Glutamatergic neuron (in vitro differentiated cells): ENCODE measurements at regions not wholly inside any gene's neighbourhood (a gene's known extent, or its start where the extent isn't known, plus 50 kb on each side); places are given as distances from the start of the nearest gene placed in this dataset.

Experiments
- DNase-seq: peaks from one replicate; pipeline ENCODE4 v3.0.0; 2022
- H3K27ac Mint-ChIP-seq: one replicate; pipeline ENCODE4 v1.8.0; 2020; ENCODE audit warnings: mild to moderate bottlenecking, mixed read lengths, inconsistent platforms; ENCODE audit not compliant: unreplicated experiment
- H3K27me3 Mint-ChIP-seq: one replicate; pipeline ENCODE4 v1.8.0; 2020; ENCODE audit warnings: mild to moderate bottlenecking, moderate library complexity, mixed read lengths, inconsistent platforms; ENCODE audit not compliant: unreplicated experiment
- H3K36me3 Mint-ChIP-seq: one replicate; pipeline ENCODE4 v1.8.0; 2020; ENCODE audit warnings: mild to moderate bottlenecking, mixed read lengths, inconsistent platforms; ENCODE audit not compliant: unreplicated experiment
- H3K4me1 Mint-ChIP-seq: one replicate; pipeline ENCODE4 v1.8.0; 2020; ENCODE audit warnings: mild to moderate bottlenecking, low read depth, mixed read lengths, inconsistent platforms; ENCODE audit not compliant: unreplicated experiment
- H3K4me3 Mint-ChIP-seq: one replicate; pipeline ENCODE4 v1.8.0; 2020; ENCODE audit warnings: mild to moderate bottlenecking, mixed read lengths, inconsistent platforms; ENCODE audit not compliant: unreplicated experiment
- H3K9me3 Mint-ChIP-seq: one replicate; pipeline ENCODE4 v1.8.0; 2020; ENCODE audit warnings: mild to moderate bottlenecking, moderate library complexity, mixed read lengths, inconsistent platforms; ENCODE audit not compliant: unreplicated experiment
- TF ChIP-seq, protein P1 (sequence below): fragments of 200-600 bp; sonication (generic); IDR thresholded peaks from one replicate; pipeline ENCODE4 v1.5.0; 2021; ENCODE audit not compliant: partially characterized antibody, unreplicated experiment

DNA sequence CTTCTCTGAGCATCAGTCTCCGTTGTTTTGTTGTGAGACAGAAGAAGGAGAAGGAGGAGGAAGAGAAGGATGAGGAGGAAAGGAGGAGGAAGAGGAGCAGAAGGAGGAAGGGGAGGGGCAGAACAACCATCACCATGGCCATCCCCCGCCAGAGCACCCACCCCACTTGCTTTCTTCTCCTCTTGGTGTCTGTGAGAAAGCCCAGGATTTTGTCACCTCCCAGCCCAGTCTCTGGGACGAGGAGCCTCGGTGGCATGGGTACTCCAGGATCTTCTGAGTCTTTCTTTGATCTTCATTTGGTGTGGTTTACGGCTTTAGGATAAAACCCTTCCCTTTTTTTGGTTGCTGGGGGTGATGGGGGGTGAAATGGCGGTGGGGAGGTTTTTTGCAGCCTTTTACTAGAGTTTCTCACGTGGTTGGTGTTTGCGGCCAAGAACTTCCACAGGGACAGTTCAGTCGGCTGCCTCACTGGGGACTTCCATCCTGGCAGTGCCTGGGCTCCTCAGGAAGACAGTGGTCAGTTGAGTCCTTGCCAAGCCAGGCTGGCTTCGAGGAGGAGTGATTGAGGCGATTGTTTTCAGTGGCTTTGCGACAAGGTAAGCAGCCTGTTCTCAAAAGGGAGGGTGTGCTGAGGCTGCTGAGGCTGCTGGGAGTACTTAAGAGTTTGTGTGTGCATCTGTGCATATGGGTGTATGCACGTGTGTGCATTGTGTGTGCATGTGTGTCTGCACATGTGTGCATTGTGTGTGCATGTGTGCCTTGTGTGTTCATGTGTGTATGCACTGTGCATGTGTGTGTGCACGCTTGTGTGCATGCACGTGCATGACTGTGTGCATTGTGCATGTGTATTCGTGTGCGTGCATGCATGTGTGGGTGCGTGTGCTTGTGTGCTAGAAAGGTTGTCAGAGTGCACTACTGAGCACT lies 567.5 kb downstream of the TBC1D22A start:
- TF ChIP-seq, protein P1, sequence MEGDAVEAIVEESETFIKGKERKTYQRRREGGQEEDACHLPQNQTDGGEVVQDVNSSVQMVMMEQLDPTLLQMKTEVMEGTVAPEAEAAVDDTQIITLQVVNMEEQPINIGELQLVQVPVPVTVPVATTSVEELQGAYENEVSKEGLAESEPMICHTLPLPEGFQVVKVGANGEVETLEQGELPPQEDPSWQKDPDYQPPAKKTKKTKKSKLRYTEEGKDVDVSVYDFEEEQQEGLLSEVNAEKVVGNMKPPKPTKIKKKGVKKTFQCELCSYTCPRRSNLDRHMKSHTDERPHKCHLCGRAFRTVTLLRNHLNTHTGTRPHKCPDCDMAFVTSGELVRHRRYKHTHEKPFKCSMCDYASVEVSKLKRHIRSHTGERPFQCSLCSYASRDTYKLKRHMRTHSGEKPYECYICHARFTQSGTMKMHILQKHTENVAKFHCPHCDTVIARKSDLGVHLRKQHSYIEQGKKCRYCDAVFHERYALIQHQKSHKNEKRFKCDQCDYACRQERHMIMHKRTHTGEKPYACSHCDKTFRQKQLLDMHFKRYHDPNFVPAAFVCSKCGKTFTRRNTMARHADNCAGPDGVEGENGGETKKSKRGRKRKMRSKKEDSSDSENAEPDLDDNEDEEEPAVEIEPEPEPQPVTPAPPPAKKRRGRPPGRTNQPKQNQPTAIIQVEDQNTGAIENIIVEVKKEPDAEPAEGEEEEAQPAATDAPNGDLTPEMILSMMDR: no peak
- Mint-ChIP-seq H3K27ac (no peak overlapping the region), H3K9me3 (peaks cover 20% of the 10 kb centered on the region), H3K27me3 (peaks cover 8% of the 10 kb centered on the region), H3K4me3 (no peak overlapping the region), H3K4me1 (no peaks in the 10 kb centered on the region), H3K36me3 (peaks cover 36% of the 10 kb centered on the region)
- no peak for DNase-seq

DNA sequence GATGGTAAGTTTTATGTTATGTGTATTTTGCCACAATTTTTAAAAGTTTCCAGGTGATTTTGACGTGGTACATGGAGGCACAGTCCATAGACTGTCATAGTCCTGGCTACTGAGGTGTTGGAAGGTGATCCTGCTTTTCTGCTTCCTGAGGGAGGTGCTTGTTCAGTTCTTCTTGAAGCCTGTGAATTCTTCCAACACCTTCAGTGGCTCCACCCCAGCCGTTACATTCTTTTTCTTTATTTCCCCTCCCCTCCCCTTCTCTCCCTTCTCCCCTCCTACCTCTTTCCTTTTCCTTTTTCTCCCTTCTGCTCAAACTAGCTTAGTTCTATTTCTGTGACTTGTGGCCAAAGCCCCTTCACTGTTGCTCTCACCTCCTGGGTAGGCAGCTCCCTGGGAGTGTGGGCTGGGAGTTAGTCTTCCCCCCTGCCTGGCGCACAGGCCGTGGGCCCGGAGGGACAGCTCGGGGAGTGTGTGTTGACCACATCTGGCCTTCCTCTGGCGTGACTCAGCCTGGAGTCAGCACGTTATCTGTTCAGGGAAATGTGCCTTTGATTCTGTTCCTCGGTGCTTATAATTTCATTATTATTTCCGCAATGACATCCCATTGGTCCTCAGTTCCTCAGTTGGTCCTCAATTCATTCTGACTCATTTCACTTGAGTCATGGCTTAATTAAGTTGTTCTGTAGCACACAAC lies 566.2 kb downstream of the TBC1D22A start:
- no peak overlapping the region for H3K4me3 Mint-ChIP-seq
- H3K36me3 Mint-ChIP-seq: peaks cover 39% of the 10 kb centered on the region
- H3K9me3 Mint-ChIP-seq: peaks cover 29% of the 10 kb centered on the region

DNA sequence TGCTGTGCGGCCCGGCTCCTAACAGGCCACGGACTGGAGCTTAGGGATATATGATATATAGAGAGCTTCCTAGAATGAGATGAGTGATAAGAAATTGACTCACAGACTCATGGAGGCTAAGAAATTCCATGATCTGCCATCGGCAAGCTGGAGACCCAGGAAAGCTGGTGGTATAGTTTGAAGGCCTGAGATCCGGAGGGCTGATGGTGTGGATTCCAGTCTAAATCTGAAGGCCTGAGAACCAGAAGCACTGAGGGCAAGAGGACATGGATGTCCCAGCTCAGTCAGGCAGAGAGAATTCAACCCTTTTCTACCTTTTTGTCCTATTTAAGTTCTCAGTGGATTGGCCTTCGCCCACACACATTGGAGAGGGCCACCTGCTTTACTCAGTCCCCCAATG lies 564.8 kb downstream of the TBC1D22A start:
- Mint-ChIP-seq H3K27ac (no peak overlapping the region), H3K4me1 (no peaks in the 10 kb centered on the region), H3K4me3 (no peak overlapping the region), H3K9me3 (peaks cover 25% of the 10 kb centered on the region), H3K36me3 (peaks cover 32% of the 10 kb centered on the region), H3K27me3 (peaks cover 6% of the 10 kb centered on the region)
- TF ChIP-seq, protein P1: no peak
- no peak for DNase-seq

More for the DNA sequence above, 566.2 kb downstream of the TBC1D22A start:
- no peaks in the 10 kb centered on the region for H3K4me1 Mint-ChIP-seq
- TF ChIP-seq, protein P1: no peak
- DNase-seq: no peak
- H3K27me3 Mint-ChIP-seq: peaks cover 8% of the 10 kb centered on the region
- H3K27ac Mint-ChIP-seq: no peak overlapping the region

DNA sequence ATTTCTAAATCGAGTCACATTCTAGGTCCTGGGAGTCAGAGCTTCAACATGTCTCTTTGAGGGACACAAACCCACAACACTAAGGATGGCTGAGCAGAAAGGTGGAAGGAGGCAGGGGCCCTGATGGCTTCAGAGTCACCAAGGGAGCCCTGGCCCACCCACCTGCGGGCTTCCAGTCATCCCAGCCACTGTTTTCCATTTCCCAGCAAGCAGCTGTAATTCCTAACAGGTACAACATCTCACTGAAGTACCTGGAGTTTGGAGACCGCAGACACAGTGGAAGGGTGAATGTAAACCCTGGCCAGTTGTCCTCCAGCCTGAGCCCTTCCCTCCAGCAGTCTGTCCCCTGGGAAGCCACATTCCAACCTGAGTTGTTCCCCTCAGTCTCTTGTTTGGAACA lies 562.8 kb downstream of the TBC1D22A start:
- TF ChIP-seq, protein P1: no peak
- H3K27me3 Mint-ChIP-seq: peaks cover 3% of the 10 kb centered on the region
- no peaks in the 10 kb centered on the region for H3K4me1 Mint-ChIP-seq
- peaks cover 20% of the 10 kb centered on the region for H3K9me3 Mint-ChIP-seq
- H3K27ac Mint-ChIP-seq: no peak overlapping the region
- no peak for DNase-seq
- no peak overlapping the region for H3K4me3 Mint-ChIP-seq
- H3K36me3 Mint-ChIP-seq: peaks cover 22% of the 10 kb centered on the region

DNA sequence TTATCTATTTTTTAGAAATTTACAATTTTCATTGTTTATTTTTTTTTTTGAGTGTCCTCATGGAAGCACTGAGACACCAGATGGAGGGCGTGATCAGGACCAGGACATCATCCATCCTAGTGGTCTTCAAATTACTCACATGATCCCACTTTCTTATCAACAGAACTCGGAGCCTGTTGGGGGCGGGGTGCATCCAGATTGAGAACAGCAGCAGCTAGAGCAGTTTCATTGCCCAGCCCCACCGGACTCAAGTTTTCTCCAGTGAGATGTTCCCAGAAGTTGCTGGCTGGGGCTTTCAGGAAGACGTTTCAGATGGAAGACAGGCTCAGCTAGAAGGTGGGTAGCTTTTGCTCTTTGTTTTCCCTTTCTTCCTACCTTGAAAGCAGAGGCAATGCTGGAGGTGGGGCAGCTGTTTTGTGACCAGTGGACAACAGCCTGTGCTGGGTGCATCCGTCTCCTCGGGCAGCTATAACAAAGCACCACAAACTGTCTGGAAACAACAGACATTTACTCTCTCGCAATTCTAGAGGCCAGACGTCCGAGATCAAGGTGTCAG lies 562.1 kb downstream of the TBC1D22A start:
- Mint-ChIP-seq H3K27ac (no peak overlapping the region), H3K36me3 (peaks cover 15% of the 10 kb centered on the region), H3K9me3 (peaks cover 18% of the 10 kb centered on the region), H3K4me1 (no peaks in the 10 kb centered on the region), H3K4me3 (no peak overlapping the region), H3K27me3 (no peaks in the 10 kb centered on the region)
- DNase-seq: no peak
- TF ChIP-seq, protein P1: no peak
